Activated CD8-positive, alpha-beta memory T cell treated with anti-CD3 and anti-CD28 coated beads, Interleukin-2, amount 50 U/mL, for 1 hour (primary cell): ENCODE measurements at regions not wholly inside any gene's neighbourhood (a gene's known extent, or its start where the extent isn't known, plus 50 kb on each side); places are given as distances from the start of the nearest gene placed in this dataset.
"Not testable (repeated sequence)": the region's sequence is repeated elsewhere in the genome, so short reads cannot be mapped to it uniquely, and the experiment has no call there.

Source experiments
- DNase-seq: peaks from one replicate; pipeline ENCODE4 v3.0.0-alpha.2; 2020; ENCODE audit errors: extremely low read depth

GRCh38 chr6:154632119-154632518, 101.1 kb upstream of the SCAF8 start:
- no peak for DNase-seq

- no peak for DNase-seq
Measured at GRCh38 chr6:154637392-154637791, 95.8 kb upstream of the SCAF8 start.

- DNase-seq, result no peak
Measured at GRCh38 chr6:154638369-154638768, 94.8 kb upstream of the SCAF8 start.

DNA sequence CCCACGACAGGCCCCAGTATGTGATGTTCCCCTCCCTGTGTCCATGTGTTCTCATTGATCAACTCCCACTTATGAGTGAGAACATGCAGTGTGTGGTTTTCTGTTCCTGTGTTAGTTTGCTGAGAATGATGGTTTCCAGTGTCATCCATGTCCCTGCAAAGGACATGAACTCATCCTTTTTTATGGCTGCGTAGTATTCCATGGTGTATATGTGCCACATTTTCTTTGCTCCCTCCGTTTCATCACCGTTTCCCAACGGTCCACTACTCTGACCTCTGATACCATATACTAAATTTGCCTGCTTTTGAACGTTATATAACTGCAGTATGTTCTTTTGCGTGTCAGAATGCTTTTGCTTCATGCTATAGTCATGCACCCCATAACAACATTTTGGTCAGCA, 94.0 kb upstream of the SCAF8 start:
- not testable (repeated sequence) for DNase-seq

DNA sequence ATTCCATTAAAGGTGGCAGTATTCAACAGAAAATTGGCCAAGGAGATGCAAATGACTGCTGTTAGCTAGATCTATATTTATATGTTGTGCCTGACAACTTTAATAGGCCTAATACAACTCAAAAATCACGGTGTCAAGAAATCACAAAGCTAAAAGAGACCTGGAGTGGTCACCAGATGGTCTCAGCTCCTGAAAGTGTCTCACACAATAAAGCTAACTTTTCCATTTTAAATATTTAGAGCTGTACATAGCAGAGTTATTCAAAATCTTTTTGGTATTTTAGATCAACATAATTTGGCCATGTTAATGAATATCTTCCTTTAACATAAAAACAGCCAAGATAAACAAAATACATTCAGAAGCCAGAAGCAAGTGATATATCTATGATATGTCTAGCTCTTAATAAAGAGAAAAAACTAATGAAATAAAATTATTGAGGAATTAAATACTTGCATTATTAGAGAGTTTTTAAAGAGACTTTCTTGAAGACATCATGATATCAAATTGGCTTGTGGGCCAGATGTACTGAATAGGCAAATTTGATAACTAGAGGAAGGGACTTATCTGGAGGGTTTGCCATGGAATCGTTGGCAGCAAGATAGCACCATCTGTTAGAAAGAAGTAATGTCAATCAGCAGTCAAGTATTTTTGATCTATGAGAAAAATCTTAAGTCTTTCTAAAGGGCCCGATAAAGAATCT, 84.9 kb upstream of the SCAF8 start:
- no peak for DNase-seq

GRCh38 chr6:154648888-154649205, 84.4 kb upstream of the SCAF8 start:
- DNase-seq, result no peak

DNA sequence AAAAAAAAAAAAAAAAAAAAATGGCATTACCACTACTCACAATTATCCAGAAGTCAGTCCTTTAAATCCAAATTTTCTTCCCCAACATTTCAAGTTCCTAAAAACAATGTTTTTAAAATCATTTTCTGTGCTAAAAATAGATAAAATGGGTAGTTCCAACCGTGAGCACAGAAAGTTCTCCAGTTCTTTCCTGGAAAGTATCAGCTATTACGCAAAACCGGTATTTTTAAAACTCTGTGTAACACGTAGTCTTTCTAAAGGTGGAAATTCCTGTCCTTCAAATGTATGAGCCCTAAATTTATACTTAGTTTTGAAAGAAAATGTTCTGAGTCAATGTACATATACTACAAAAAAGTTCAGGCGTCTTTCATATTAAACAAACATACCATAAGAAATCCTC, 83.5 kb upstream of the SCAF8 start:
- DNase-seq, result no peak

DNA sequence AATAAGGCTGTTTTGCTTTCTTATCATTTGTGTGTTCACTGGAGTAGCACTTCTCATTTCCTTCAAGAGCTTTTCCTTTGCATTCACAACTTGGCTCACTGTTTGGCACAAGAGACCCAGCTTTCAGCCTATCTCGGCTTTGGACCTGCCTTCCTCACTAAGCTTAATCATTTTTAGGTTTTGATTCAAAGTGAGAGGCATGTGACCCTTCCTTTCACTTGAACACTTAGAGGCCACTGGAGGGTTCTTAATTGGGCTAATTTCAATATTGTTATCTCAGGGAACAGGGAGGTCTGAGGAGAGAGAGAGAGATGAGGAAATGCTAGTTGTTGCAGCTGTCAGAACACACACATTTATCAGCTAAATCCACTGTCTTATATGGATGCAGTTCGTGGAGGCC, 82.9 kb upstream of the SCAF8 start:
- DNase-seq, result no peak

DNA sequence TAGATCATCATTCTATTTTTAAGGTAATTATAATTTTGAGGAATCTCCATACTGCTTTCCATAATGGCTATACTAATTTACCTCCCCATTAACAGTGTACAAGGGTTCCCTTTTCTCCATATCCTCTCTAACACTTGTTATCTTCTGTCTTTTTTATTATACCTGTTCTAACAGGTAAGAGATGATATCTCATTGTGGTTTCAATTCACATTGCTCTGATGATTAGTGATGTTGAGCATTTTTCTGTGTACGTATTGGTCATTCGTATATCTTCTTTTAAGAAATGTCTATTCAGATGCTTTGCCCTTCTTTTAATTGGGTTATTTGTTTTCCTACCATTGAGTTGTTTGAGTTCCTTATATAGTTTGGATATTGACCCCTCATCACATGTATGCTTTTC, 81.6 kb upstream of the SCAF8 start:
- DNase-seq, result no peak

GRCh38 chr6:154653385-154653784, 79.8 kb upstream of the SCAF8 start:
- DNase-seq, result no peak

DNA sequence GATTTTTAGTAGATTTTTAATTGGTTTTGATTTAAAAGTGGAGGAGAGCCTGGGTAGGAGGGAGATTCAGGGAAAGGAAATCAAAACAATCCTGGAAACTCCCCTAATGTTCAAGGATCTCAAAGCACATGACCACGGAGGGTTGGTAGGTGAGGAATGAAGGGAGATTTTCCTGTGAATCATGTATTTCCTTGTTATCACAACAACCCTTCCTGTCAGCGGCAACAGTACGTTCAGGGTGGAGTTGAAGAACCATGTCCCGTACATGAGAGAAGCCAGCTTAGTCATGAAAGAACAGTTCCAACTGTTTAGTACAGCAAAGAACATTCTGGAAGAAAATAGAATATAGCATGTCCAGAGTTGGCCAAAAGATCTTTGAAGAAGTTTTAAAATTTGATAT, 79.4 kb upstream of the SCAF8 start:
- no peak for DNase-seq

DNA sequence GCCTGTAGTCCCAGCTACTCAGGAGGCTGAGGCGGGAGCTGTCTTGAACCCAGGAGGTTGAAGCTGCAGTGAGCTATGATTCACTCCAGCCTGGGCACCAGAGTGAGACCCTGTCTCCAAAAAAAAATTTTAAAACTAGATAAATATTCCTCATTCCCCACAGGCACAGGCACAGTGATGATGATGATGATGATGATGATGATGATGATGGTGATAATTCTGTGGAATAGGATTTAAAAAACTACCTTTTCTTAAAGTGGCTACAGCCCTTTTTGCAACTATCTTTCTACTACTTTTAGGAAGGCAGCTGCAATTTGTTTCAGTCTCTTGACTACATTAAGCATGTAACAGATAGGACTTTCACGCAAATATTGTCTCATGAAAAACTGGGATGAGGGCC, 76.6 kb upstream of the SCAF8 start:
- no peak for DNase-seq

DNA sequence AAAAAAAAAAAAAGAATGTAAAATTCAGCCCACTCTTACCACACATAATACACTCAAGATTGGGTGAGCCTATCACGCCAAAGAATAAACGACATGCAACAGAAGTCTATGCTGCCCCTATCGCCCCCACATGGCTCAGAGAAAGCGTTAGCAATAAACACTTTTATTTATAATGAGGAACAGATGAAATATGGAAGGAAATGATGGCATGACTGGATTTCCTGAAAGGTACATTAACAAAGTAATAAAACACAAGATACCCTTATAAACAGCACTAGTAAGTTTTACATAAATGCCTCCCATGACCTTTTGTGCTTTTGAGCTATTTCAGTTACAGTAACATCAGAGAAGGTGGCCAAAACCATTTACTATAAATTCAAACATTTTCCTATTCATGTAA, 71.4 kb upstream of the SCAF8 start:
- no peak for DNase-seq

DNA sequence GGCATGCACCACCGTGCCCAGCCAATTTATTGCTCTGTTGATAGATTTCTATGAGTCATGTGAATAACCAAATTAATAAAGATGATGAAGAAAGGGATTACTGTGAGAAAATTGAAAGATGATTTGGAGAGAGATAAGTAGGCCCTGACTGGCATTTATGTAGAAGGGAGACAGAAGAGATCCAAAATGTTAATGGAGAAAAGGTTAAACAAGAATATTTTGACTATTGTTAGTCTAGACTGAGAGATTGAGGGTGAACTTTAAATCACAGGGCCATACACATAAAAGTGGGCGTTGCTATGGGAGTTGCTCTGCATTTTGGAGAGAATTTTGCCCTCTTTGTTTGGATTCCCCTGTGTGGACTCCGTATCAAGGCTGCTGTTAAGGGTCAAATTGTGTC, 68.9 kb upstream of the SCAF8 start:
- no peak for DNase-seq

DNA sequence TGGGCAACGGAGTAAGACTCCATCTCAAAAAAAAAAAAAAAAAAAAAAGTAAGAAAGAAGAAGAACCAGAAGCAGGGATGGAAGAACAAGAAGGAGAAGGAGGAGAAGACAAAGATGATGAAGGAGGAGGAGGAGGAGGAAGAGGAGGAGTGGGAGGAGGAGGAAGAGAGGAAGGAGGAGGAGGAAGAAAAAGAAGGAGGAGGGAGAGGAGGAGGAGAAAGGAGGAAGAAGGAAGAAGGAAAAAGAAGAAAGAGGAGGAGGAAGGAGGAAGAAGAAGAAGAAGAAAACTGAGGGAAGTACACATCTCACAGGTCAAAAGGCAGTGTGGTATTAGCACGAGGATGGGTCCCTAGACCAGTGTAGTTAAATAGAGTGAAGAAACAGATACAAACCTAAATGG, 65.1 kb upstream of the SCAF8 start:
- DNase-seq, result no peak

- DNase-seq, result no peak
Measured at GRCh38 chr6:154672086-154672485, 61.1 kb upstream of the SCAF8 start.

DNA sequence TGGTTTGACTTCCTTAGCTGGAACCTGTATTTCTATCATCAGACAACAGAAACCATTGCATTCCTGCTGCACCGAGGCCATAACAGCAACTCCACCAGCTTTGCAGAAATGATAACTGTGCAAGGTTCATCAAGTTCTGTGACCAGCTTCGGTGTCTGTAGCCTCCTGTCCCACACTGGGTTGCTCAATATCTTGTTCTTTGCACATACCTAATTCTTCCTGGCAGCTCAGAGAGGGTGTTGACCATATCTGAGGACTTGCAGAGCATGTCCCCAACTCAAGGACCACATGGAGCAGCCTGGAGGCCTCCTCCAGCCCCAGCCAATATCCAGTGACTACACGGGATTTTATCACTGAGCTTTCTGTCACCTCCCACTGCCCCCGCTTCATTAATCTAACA, 59.3 kb upstream of the SCAF8 start:
- no peak for DNase-seq

- peak; percentile 67 for DNase-seq
Measured at GRCh38 chr6:154675602-154676088, 57.6 kb upstream of the SCAF8 start.

GRCh38 chr6:154682633-154683125, 50.5 kb upstream of the SCAF8 start:
- no peak for DNase-seq
